VCaP (cell line): ENCODE measurements at regions not wholly inside any gene's neighbourhood (a gene's known extent, or its start where the extent isn't known, plus 50 kb on each side); places are given as distances from the start of the nearest gene placed in this dataset.

Experiments
- H3K27ac ChIP-seq: fragments of 450-650 bp; 2 replicates; pipeline ENCODE4 v1.5.1; 2017
- CTCF ChIP-seq: fragments of 450-650 bp; conservative IDR thresholded peaks from 2 replicates; pipeline ENCODE4 v1.5.1; 2017; ENCODE audit warnings: mild to moderate bottlenecking, moderate library complexity

- no peak for TF ChIP-seq CTCF
- H3K27ac ChIP-seq: no peak overlapping the region
Measured at GRCh38 chr5:159712672-159713071, 203.6 kb upstream of the ADRA1B start.

- no peak for TF ChIP-seq CTCF
- no peak overlapping the region for H3K27ac ChIP-seq
Measured at GRCh38 chr5:159713254-159713653, 203.0 kb upstream of the ADRA1B start.

- TF ChIP-seq CTCF: no peak
Measured at GRCh38 chr5:159713773-159714172, 202.5 kb upstream of the ADRA1B start.

GRCh38 chr5:159725475-159725874 lies 190.8 kb upstream of the ADRA1B start:
- H3K27ac ChIP-seq: no peak overlapping the region
- TF ChIP-seq CTCF: no peak

More at GRCh38 chr5:159713773-159714172, 202.5 kb upstream of the ADRA1B start:
- H3K27ac ChIP-seq: no peak overlapping the region

GRCh38 chr5:159727167-159727566 lies 189.1 kb upstream of the ADRA1B start:
- TF ChIP-seq CTCF: no peak
- no peak overlapping the region for H3K27ac ChIP-seq

- no peak for TF ChIP-seq CTCF
- H3K27ac ChIP-seq: no peak overlapping the region
Measured at GRCh38 chr5:159730285-159730684, 186.0 kb upstream of the ADRA1B start.

GRCh38 chr5:159732220-159732619 lies 184.1 kb upstream of the ADRA1B start:
- H3K27ac ChIP-seq: no peak overlapping the region
- no peak for TF ChIP-seq CTCF

- no peak for TF ChIP-seq CTCF
Measured at GRCh38 chr5:159734366-159734765, 181.9 kb upstream of the ADRA1B start.

More at GRCh38 chr5:159734366-159734765, 181.9 kb upstream of the ADRA1B start:
- no peak overlapping the region for H3K27ac ChIP-seq
